ENCODE measurements at regions not wholly inside any gene's neighbourhood (a gene's known extent, or its start where the extent isn't known, plus 50 kb on each side); places are given as distances from the start of the nearest gene placed in this dataset.

GRCh38 chr11:43067681-43068080 lies 244.1 kb upstream of the API5 start:
- Histone ChIP-seq H3K36me3 (replicated peaks; ENCODE audit: low read depth, low read length) (no peaks in the 10 kb centered on the region), H3K27ac (ENCODE audit: low read length) (no peak overlapping the region), H3K4me2 (ENCODE audit: low read length) (no peak overlapping the region), H3K79me2 (ENCODE audit: low read length) (no peaks in the 10 kb centered on the region), H3K9me3 (ENCODE audit: insufficient read depth, low read length) (no peaks in the 10 kb centered on the region), H2AFZ (ENCODE audit: low read depth, low read length) (no peak overlapping the region), H3K9ac (ENCODE audit: low read length) (no peak overlapping the region), H4K20me1 (ENCODE audit: insufficient read depth, low read length) (no peaks in the 10 kb centered on the region), H3K4me1 (ENCODE audit: low read length) (no peaks in the 10 kb centered on the region), H3K27me3 (ENCODE audit: low read depth, low read length) (0 out of 2 replicates have a peak, but pooled peaks cover 3% of the 10 kb centered on the region), H3K4me3 (ENCODE audit: low read length) (no peak overlapping the region)
- TF ChIP-seq CTCF (IDR thresholded peaks at IDR 0.05; ENCODE audit: low read depth, low read length) (no peak), EZH2phosphoT487 (IDR thresholded peaks at IDR 0.05; ENCODE audit: low read depth) (no peak)

- Histone ChIP-seq H3K9me3 (ENCODE audit: insufficient read depth, low read length) (no peaks in the 10 kb centered on the region), H3K9ac (ENCODE audit: low read length) (no peak overlapping the region), H2AFZ (ENCODE audit: low read depth, low read length) (no peak overlapping the region), H3K36me3 (replicated peaks; ENCODE audit: low read depth, low read length) (no peaks in the 10 kb centered on the region), H3K27ac (ENCODE audit: low read length) (no peak overlapping the region), H3K4me3 (ENCODE audit: low read length) (no peak overlapping the region), H3K4me2 (ENCODE audit: low read length) (no peak overlapping the region), H3K4me1 (ENCODE audit: low read length) (no peaks in the 10 kb centered on the region), H3K79me2 (ENCODE audit: low read length) (no peaks in the 10 kb centered on the region), H3K27me3 (ENCODE audit: low read depth, low read length) (0 out of 2 replicates have a peak, but pooled peaks cover 3% of the 10 kb centered on the region), H4K20me1 (ENCODE audit: insufficient read depth, low read length) (no peaks in the 10 kb centered on the region)
- TF ChIP-seq CTCF (IDR thresholded peaks at IDR 0.05; ENCODE audit: low read depth, low read length) (no peak), EZH2phosphoT487 (IDR thresholded peaks at IDR 0.05; ENCODE audit: low read depth) (no peak)
Measured at GRCh38 chr11:43071338-43071737, 240.5 kb upstream of the API5 start.

GRCh38 chr11:43072096-43072495 lies 239.7 kb upstream of the API5 start:
- Histone ChIP-seq H3K9ac (ENCODE audit: low read length) (no peak overlapping the region), H3K4me3 (ENCODE audit: low read length) (no peak overlapping the region), H3K4me2 (ENCODE audit: low read length) (no peak overlapping the region), H3K27ac (ENCODE audit: low read length) (no peak overlapping the region), H3K4me1 (ENCODE audit: low read length) (no peaks in the 10 kb centered on the region), H3K79me2 (ENCODE audit: low read length) (no peaks in the 10 kb centered on the region), H3K36me3 (replicated peaks; ENCODE audit: low read depth, low read length) (no peaks in the 10 kb centered on the region), H3K9me3 (ENCODE audit: insufficient read depth, low read length) (no peaks in the 10 kb centered on the region), H3K27me3 (ENCODE audit: low read depth, low read length) (0 out of 2 replicates have a peak, but pooled peaks cover 3% of the 10 kb centered on the region), H2AFZ (ENCODE audit: low read depth, low read length) (no peak overlapping the region), H4K20me1 (ENCODE audit: insufficient read depth, low read length) (no peaks in the 10 kb centered on the region)
- TF ChIP-seq CTCF (IDR thresholded peaks at IDR 0.05; ENCODE audit: low read depth, low read length): no peak

- TF ChIP-seq EZH2phosphoT487 (IDR thresholded peaks at IDR 0.05; ENCODE audit: low read depth) (no peak), CTCF (IDR thresholded peaks at IDR 0.05; ENCODE audit: low read depth, low read length) (no peak)
- Histone ChIP-seq H3K36me3 (replicated peaks; ENCODE audit: low read depth, low read length) (no peaks in the 10 kb centered on the region), H3K79me2 (ENCODE audit: low read length) (no peaks in the 10 kb centered on the region), H3K9me3 (ENCODE audit: insufficient read depth, low read length) (no peaks in the 10 kb centered on the region), H3K27ac (ENCODE audit: low read length) (no peak overlapping the region), H3K27me3 (ENCODE audit: low read depth, low read length) (0 out of 2 replicates have a peak, but pooled peaks cover 3% of the 10 kb centered on the region), H3K4me3 (ENCODE audit: low read length) (no peak overlapping the region), H3K4me2 (ENCODE audit: low read length) (no peak overlapping the region), H3K9ac (ENCODE audit: low read length) (no peak overlapping the region), H4K20me1 (ENCODE audit: insufficient read depth, low read length) (no peaks in the 10 kb centered on the region), H2AFZ (ENCODE audit: low read depth, low read length) (no peak overlapping the region), H3K4me1 (ENCODE audit: low read length) (no peaks in the 10 kb centered on the region)
Measured at GRCh38 chr11:43072911-43073310, 238.9 kb upstream of the API5 start.

All from OCI-LY3 (cell line).